H4 (cell line): ENCODE measurements at regions not wholly inside any gene's neighbourhood (a gene's known extent, or its start where the extent isn't known, plus 50 kb on each side); places are given as distances from the start of the nearest gene placed in this dataset.
A peak's percentile ranks its signal among the peaks of the same experiment; 100 is the strongest.
"Not testable (repeated sequence)": the region's sequence is repeated elsewhere in the genome, so short reads cannot be mapped to it uniquely, and the experiment has no call there.

ENCODE experiments used
- DNase-seq: peaks from one replicate; pipeline ENCODE4 v3.0.0-alpha.2; 2015; ENCODE audit warnings: low spot score

DNA sequence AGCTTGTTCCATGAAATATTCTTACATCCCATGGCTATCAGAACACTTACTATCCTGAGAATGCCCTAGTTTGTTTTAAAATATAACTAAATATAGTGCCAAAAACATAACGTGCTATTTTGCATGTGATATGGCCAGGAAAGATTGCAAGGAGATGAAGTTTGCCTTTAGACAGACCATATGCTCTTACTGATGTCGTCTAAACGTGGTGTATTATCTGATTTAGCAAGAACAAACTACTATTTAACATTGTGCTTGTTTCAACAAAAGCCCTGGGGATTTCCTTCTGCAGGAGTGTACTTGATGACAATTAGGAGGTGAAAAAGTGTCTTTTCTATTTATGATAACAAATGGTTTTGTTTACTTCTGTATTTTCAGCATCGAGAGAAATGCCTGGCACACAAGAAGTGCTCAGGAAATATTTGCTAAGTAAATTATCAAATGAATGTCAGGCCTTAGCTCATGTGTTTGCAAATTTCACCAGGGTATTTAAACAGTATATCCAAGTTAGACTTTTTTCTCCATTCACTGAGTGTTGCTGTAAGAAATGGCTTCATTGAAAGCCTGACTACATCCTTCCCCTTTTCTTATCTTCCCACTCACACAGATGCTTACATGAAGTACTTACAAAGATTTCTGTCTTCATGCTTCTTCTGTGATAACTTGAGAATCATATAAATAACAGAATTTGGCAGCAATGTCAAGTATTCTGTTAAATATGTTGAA is 1033.6 kb downstream of the CDH8 start:
- no peak for DNase-seq

DNA sequence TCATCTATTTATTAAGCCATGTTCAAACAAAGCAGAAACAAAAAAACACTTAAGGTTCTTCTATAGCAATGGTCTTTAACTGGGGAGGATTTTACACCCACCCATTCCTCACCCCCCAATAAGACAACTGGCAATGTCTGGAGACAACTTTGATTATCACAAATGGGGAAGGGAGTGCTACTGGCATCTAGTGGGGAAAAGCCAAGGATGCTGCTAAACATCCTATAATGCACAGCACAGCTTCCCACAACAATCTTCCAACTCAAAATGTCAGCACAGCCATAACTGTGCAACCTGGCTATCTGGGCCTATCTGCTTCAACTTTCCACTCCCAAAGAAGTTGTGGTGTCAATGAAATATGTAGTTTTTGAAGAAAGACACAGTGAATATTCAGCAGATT is 1044.4 kb downstream of the CDH8 start:
- no peak for DNase-seq

- DNase-seq: no peak
These were observed 1046.6 kb downstream of the CDH8 start for GRCh38 chr16:60989592-60989991.

- no peak for DNase-seq
These were observed 1057.1 kb downstream of the CDH8 start for GRCh38 chr16:60979119-60979518.

DNA sequence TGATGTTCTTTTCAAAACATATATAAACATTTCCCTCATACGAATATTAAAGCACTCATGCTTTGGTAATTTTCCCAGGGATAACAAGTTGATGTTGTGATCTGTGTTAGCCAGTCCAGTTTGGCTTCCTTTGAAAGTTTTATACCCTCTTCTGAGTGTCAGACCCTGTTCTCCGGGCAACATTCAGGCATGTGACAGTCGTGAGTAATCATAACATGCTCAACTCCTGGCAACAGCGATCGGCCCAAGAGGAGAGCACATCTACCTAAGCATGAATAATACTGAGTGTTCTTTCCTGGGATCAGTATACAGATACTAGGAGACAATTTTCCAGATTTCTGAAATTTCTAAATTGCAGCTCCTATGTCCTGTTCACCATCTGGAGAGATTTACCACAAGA is 1086.4 kb downstream of the CDH8 start:
- no peak for DNase-seq

DNA sequence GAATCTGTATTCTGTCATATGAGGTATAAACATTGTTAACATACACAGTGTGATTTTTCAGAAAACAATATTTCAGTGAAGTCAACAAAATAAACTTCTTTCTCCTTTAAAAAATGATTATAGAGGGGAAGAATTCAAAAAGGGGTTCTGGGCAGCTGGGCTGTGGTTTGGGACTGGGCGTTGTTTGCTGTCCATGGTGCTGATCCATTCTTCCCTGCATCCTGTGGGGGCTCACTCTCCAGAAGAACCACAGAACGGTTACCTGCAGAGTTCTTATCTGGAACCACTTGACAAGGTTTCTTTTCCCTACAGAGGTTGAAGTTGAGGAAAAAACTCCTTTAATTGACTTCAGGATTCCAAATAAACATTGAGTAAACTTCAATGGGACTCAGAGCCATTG is 1091.0 kb downstream of the CDH8 start:
- DNase-seq: peak; percentile 6

- DNase-seq: not testable (repeated sequence)
These were observed 1100.0 kb downstream of the CDH8 start for GRCh38 chr16:60936189-60936588.

- no peak for DNase-seq
These were observed 1103.6 kb downstream of the CDH8 start for GRCh38 chr16:60932600-60932999.

DNA sequence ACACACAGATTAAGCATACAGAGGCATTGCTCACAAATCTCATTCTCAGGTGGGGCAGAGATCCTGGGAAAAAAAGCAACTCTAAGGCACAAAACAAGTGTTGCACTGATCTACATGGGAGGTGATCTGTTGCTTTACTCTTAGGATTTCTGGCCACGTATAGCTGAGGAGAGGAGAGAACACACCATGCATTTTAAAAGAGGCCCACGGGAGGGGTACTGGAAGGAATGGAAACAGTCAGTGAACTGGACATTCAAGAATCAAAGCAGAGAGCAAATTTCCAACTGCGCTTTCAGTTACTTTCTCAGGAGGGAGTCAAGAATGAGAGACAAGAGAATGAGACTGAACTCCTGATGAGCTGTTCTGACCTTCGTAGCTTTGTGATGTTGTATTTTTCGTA is 1105.9 kb downstream of the CDH8 start:
- DNase-seq: no peak

DNA sequence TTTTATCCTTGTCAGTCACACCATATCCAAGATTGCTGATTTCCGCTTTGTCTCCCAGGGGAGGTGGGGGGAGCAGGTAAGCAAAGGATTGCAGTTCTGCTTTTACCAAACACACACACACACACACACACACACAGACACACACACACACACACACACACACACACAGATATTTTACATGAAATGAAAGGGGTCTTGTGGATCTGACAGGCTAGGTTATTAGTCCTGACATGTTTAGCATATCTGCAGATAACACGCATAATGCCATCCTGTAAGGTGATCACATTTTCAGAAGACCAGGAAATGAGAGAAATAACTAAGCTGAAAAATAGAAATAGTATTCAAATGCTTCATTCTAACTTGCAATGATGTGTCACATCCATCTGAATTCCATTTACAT is 1113.3 kb downstream of the CDH8 start:
- DNase-seq: no peak

DNA sequence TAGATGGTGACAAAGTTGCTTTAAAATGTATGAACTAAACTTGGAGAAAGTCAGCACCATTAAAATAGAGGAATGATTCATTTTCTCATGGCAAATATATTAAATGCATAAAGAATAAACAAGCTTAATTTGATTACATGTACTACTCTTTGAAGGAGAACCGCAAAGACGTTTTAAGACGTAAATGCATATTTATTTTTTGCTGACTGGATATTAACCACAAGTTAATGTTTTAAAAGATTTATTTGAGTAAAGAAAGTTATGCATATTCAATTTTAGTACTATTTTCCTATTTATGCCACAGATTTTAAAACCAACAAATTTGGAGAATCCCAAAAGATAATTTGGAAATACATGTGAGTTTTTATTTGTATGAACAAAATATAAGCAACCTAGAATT is 1121.9 kb downstream of the CDH8 start:
- no peak for DNase-seq

GRCh38 chr16:60907645-60908044 is 1128.6 kb downstream of the CDH8 start:
- peak; percentile 7 for DNase-seq

GRCh38 chr16:60905811-60906210 is 1130.4 kb downstream of the CDH8 start:
- peak; percentile 13 for DNase-seq

- no peak for DNase-seq
These were observed 1134.1 kb downstream of the CDH8 start for GRCh38 chr16:60902114-60902513.

- DNase-seq: no peak
These were observed 1153.4 kb downstream of the CDH8 start for GRCh38 chr16:60882816-60883215.

DNA sequence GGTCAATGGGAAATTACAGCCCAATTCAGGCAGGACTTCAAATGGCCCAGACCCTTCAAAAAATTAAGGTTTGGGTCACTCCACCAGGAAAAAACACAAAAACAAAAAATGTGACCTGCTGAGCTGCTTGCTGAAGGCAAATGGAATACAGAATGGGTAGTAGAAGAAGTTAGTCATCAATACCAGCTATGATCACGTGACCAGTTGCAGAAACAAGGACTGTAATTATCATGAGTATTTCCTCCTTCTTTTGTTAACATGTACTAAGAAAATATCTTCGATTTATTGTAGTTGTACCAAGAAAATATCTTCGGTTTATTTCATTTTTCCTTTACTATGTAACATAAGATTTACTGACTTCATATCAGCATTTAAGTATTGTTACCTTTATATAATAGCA is 1183.6 kb downstream of the CDH8 start:
- no peak for DNase-seq

DNA sequence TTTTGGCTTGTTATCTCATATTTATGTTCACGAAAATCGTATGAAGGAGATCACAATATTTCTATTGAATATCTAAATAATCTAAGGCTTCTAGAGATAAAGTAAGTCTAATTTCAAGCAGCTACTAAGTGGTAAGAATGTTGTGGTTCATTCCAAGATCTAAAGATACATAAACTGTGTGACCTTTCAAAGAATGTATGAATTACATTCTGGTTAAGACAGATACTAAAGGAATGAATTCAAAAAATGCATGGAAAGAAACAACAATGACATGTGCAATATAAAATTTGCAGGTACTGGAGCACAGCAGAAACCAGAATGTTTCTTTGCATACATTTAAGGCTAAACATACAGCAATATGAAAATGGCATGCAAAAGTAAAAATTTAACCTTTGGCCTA is 1214.6 kb downstream of the CDH8 start:
- DNase-seq: no peak

DNA sequence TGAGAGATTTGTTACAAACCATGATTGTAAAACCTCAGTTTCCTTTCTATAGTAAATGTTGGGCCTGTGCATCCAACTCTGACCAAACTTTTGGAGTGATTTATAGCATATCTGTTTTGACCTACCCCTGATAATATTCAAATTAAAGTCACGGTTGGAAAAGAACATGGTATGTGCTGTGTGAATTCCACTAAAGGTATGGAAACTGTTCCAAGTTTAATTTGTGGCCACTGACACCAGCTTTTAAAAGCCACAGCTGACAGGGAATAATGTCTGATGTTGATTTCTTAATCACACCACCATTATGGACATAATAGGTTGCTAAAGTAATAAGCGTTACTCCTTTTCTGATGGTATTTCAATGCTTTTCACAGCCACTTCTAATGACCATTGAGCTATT is 1215.9 kb downstream of the CDH8 start:
- no peak for DNase-seq

- DNase-seq: no peak
These were observed 1217.8 kb downstream of the CDH8 start for GRCh38 chr16:60818465-60818864.

DNA sequence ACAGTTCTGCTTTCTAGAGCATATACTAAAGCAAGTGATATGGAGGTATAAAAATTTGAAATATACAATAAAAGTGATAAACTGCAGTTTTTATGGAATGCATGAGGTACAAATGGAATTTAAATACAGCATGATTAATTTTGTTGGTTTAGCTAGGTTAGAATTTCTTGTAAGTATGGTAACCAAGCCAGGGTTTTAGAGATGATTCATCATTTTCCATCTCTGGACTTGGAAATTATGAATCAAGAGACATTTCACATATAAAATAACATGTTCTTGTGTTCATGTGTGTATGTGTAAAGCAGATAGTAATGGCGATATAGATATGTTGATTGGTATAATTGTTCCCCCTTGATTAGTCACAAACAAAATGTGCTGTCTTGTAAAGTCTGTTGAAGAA is 1219.8 kb downstream of the CDH8 start:
- DNase-seq: no peak

DNA sequence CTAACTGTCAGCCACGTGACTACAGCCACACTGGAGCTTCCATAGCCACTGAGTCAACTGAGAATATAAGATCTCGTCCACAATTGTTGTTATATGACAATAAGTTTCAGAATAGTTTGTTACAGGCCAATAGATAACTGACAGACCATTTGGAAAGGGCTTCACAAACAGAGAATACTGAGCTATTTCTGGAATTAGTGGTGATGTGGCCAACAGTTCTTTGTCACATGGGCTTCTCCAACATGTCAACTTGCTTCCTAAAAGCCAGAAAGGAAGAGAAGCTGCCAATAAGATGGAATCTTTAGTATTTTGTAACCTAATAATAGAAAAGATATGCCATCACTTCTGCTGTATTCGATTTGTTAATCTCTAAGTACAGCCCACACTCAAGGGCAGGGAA is 1220.4 kb downstream of the CDH8 start:
- no peak for DNase-seq

DNA sequence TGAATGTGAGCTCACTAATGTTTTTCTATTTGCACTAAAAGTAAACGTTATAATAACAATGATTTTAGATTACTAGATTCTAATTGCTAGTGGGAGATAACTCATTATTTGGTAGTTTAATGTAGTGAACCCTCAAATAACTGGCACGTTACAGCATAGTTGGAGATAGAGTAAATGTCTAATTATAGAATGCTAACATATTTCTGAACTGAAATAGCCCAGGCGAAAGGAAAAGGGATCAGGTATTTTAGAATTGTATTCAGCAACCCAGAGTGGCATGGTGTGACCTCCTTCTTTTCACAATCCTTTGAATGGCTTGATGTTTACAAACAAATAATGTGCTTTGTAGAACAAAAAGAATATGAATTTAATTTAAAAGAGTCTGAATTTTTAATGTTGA is 1221.2 kb downstream of the CDH8 start:
- no peak for DNase-seq

GRCh38 chr16:60811657-60812056 is 1224.6 kb downstream of the CDH8 start:
- no peak for DNase-seq

GRCh38 chr16:60811051-60811608 is 1225.1 kb downstream of the CDH8 start:
- DNase-seq: no peak
